ENCODE measurements at regions not wholly inside any gene's neighbourhood (a gene's known extent, or its start where the extent isn't known, plus 50 kb on each side); places are given as distances from the start of the nearest gene placed in this dataset.

DNA sequence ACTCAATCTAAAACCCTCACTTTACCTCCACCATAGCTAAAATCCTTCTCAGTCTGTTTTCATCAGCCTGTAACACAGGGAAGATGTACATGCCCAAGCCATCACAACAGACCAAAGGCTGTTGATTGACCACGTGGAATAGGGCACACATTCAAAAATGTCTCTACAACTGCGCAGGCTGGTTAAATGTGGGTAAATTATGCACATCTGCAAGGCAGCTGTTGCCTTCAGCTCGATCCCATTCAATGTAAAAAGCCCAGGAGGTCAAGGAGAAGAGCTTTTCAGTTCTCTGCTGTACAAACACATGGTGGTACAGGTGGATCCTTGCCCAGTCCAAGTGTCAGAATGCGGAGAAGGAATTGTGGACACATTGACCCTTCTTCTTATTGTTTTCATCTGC, 354.0 kb downstream of the FLRT2 start:
- 65% methylated on average over 4 of the region's 4 CpGs for WGBS (ENCODE audit: insufficient coverage, low coverage, low lambda C conversion rate, missing lambda C conversion rate)
- no peak for ATAC-seq

GRCh38 chr14:85883101-85883500, 353.2 kb downstream of the FLRT2 start:
- no peak overlapping the region for H3K27ac ChIP-seq
- no peaks in the 10 kb centered on the region for H3K4me1 ChIP-seq
- intact Hi-C loops (cut with DNase I): no loop called here
- H3K36me3 ChIP-seq: no peaks in the 10 kb centered on the region
- no peak overlapping the region for H3K4me3 ChIP-seq
- DNase-seq (no peak), ATAC-seq (no peak)
- no peaks in the 10 kb centered on the region for H3K27me3 ChIP-seq
- TF ChIP-seq, protein P1, sequence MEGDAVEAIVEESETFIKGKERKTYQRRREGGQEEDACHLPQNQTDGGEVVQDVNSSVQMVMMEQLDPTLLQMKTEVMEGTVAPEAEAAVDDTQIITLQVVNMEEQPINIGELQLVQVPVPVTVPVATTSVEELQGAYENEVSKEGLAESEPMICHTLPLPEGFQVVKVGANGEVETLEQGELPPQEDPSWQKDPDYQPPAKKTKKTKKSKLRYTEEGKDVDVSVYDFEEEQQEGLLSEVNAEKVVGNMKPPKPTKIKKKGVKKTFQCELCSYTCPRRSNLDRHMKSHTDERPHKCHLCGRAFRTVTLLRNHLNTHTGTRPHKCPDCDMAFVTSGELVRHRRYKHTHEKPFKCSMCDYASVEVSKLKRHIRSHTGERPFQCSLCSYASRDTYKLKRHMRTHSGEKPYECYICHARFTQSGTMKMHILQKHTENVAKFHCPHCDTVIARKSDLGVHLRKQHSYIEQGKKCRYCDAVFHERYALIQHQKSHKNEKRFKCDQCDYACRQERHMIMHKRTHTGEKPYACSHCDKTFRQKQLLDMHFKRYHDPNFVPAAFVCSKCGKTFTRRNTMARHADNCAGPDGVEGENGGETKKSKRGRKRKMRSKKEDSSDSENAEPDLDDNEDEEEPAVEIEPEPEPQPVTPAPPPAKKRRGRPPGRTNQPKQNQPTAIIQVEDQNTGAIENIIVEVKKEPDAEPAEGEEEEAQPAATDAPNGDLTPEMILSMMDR (IDR thresholded peaks at IDR 0.05): no peak
- TF ChIP-seq POLR2A (IDR thresholded peaks at IDR 0.05): no peak
- H3K9me3 ChIP-seq: no peaks in the 10 kb centered on the region

More for the DNA sequence above, 354.0 kb downstream of the FLRT2 start:
- no peaks in the 10 kb centered on the region for H3K9me3 ChIP-seq
- TF ChIP-seq, protein P1 (IDR thresholded peaks at IDR 0.05): no peak
- no peak for TF ChIP-seq POLR2A (IDR thresholded peaks at IDR 0.05)
- DNase-seq: no peak
- intact Hi-C loops (cut with DNase I): no loop called here
- no peak overlapping the region for H3K27ac ChIP-seq
- H3K4me3 ChIP-seq: no peak overlapping the region
- H3K4me1 ChIP-seq: no peaks in the 10 kb centered on the region
- no peaks in the 10 kb centered on the region for H3K36me3 ChIP-seq
- H3K27me3 ChIP-seq: no peaks in the 10 kb centered on the region

GRCh38 chr14:85881935-85882334, 352.0 kb downstream of the FLRT2 start:
- ATAC-seq (no peak), DNase-seq (no peak)
- H3K27me3 ChIP-seq: no peaks in the 10 kb centered on the region
- H3K36me3 ChIP-seq: no peaks in the 10 kb centered on the region
- H3K27ac ChIP-seq: no peak overlapping the region
- no peaks in the 10 kb centered on the region for H3K4me1 ChIP-seq
- intact Hi-C loops (cut with DNase I): no loop called here
- TF ChIP-seq, protein P1 (IDR thresholded peaks at IDR 0.05): no peak
- H3K4me3 ChIP-seq: no peak overlapping the region
- no peaks in the 10 kb centered on the region for H3K9me3 ChIP-seq
- WGBS (ENCODE audit: insufficient coverage, low coverage, low lambda C conversion rate, missing lambda C conversion rate): 84% methylated on average over 2 of the region's 2 CpGs

GRCh38 chr14:85878874-85879273, 348.9 kb downstream of the FLRT2 start:
- H3K4me1 ChIP-seq: no peaks in the 10 kb centered on the region
- DNase-seq: peak in 1 of 3 donors; percentile 37
- no peak for TF ChIP-seq POLR2A (IDR thresholded peaks at IDR 0.05)
- TF ChIP-seq, protein P1 (IDR thresholded peaks at IDR 0.05): no peak
- H3K27me3 ChIP-seq: no peaks in the 10 kb centered on the region
- ATAC-seq: peak; percentile 86 to 95 (median 92)
- intact Hi-C loops (cut with DNase I): no loop called here
- H3K36me3 ChIP-seq: no peaks in the 10 kb centered on the region
- no peaks in the 10 kb centered on the region for H3K9me3 ChIP-seq
- no peak overlapping the region for H3K4me3 ChIP-seq
- H3K27ac ChIP-seq: no peak overlapping the region
- WGBS (ENCODE audit: insufficient coverage, low coverage, low lambda C conversion rate, missing lambda C conversion rate): 26% methylated on average over 7 of the region's 7 CpGs

DNA sequence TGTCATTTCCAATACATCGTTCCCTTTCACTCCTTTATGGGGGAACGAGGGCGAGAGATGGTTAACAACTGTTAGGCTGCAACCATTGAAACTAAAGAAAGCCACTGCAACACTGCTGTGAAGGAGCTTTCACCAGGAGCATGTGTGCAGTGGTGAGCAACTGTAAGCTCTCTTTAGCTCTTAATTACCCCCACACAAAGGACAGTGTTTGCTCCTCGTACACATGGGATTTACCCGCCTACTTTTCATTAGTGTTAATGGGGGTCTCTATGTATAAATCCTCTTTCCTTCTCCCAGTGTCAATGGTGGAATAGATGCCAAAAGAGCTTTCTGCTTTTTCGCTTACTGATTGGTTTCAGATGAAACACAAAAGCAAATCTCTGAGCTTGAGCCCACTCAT, 343.1 kb downstream of the FLRT2 start:
- WGBS (ENCODE audit: insufficient coverage, low coverage, low lambda C conversion rate, missing lambda C conversion rate): 72% methylated on average over 4 of the region's 6 CpGs
- no peaks in the 10 kb centered on the region for H3K9me3 ChIP-seq
- H3K27ac ChIP-seq: no peak overlapping the region
- intact Hi-C loops (cut with DNase I): no loop called here
- no peak for TF ChIP-seq POLR2A (IDR thresholded peaks at IDR 0.05)
- TF ChIP-seq, protein P1 (IDR thresholded peaks at IDR 0.05): no peak
- no peaks in the 10 kb centered on the region for H3K4me1 ChIP-seq
- H3K4me3 ChIP-seq: no peak overlapping the region
- no peaks in the 10 kb centered on the region for H3K36me3 ChIP-seq
- no peaks in the 10 kb centered on the region for H3K27me3 ChIP-seq
- no peak for ATAC-seq
- DNase-seq: no peak

Data from right lobe of liver (tissue), 6 donors.